ENCODE measurements at regions not wholly inside any gene's neighbourhood (a gene's known extent, or its start where the extent isn't known, plus 50 kb on each side); places are given as distances from the start of the nearest gene placed in this dataset.
A peak's percentile ranks its signal among the peaks of the same experiment; 100 is the strongest.

GRCh38 chrX:16480049-16480448 is 169.9 kb upstream of the S100G start:
- ChIA-PET CTCF (no interaction called here), POLR2A (no interaction called here)
- WGBS (ENCODE audit: insufficient coverage): 90% methylated on average over 3 of the region's 4 CpGs
- H3K27me3 ChIP-seq (replicated peaks in 2 of 5; ENCODE audit: control insufficient read depth in 4 of 5, insufficient read depth in 5 of 5, low read length in 4 of 5): peaks cover 0 to 10% (median 0%) of the 10 kb centered on the region in 5 experiments
- no peak for DNase-seq
- peaks cover 0 to 2% (median 0%) of the 10 kb centered on the region in 5 experiments for H3K9me3 ChIP-seq (ENCODE audit: control extremely low read depth in 1 of 5, control insufficient read depth in 4 of 5, insufficient read depth in 2 of 5, low read depth in 1 of 5, low read length in 4 of 5)
- H3K4me3 ChIP-seq (ENCODE audit: control insufficient read depth in 1 of 7, extremely low read depth in 1 of 7, insufficient read depth in 4 of 7, low read depth in 2 of 7, low read length in 6 of 7): no peak overlapping the region
- H3K36me3 ChIP-seq (ENCODE audit: control insufficient read depth in 4 of 4, insufficient read depth in 4 of 4, low read length in 3 of 4): no peaks in the 10 kb centered on the region
- no peak overlapping the region for H3K27ac ChIP-seq (ENCODE audit: insufficient read depth in 1 of 2, low read depth in 1 of 2, low read length in 2 of 2, poor library complexity in 1 of 2, severe bottlenecking in 2 of 2)
- no peaks in the 10 kb centered on the region for H3K4me1 ChIP-seq (ENCODE audit: control extremely low read depth in 1 of 4, control insufficient read depth in 4 of 4, insufficient read depth in 4 of 4, low read length in 3 of 4)

DNA sequence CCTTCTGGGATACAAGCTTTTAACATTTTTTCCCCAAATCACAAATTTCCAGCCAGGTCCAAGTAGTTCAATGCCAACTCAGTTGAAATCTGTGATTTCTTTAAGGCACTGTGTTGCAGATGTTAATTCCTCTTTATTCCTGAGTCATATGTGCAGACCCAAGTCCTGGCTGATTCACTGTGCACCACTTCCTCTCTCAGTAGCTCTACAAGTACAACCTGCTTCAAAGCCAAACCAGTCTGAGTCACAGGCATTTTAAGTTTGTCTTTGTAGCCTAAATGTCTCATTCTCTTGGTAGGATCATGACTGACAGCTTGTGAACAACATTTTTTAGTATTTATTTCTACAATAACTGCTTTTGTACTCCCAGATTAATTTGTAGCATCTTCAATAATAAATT is 165.6 kb upstream of the S100G start:
- Histone ChIP-seq H3K4me3 (ENCODE audit: control insufficient read depth in 1 of 7, extremely low read depth in 1 of 7, insufficient read depth in 4 of 7, low read depth in 2 of 7, low read length in 6 of 7) (no peak overlapping the region), H3K36me3 (ENCODE audit: control insufficient read depth in 4 of 4, insufficient read depth in 4 of 4, low read length in 3 of 4) (no peaks in the 10 kb centered on the region), H3K4me1 (ENCODE audit: control extremely low read depth in 1 of 4, control insufficient read depth in 4 of 4, insufficient read depth in 4 of 4, low read length in 3 of 4) (no peaks in the 10 kb centered on the region), H3K27me3 (replicated peaks in 2 of 5; ENCODE audit: control insufficient read depth in 4 of 5, insufficient read depth in 5 of 5, low read length in 4 of 5) (peaks cover 0 to 9% (median 0%) of the 10 kb centered on the region in 5 experiments), H3K9me3 (ENCODE audit: control extremely low read depth in 1 of 5, control insufficient read depth in 4 of 5, insufficient read depth in 2 of 5, low read depth in 1 of 5, low read length in 4 of 5) (no peaks in the 10 kb centered on the region), H3K27ac (ENCODE audit: insufficient read depth in 1 of 2, low read depth in 1 of 2, low read length in 2 of 2, poor library complexity in 1 of 2, severe bottlenecking in 2 of 2) (no peak overlapping the region)
- peak; percentile 35 to 90 (median 83) for DNase-seq
- ChIA-PET POLR2A (no interaction called here), CTCF (no interaction called here)

- H3K4me1 ChIP-seq (ENCODE audit: control extremely low read depth in 1 of 4, control insufficient read depth in 4 of 4, insufficient read depth in 4 of 4, low read length in 3 of 4): no peaks in the 10 kb centered on the region
- H3K36me3 ChIP-seq (ENCODE audit: control insufficient read depth in 4 of 4, insufficient read depth in 4 of 4, low read length in 3 of 4): no peaks in the 10 kb centered on the region
- peaks cover 0 to under 1% (median 0%) of the 10 kb centered on the region in 5 experiments for H3K27me3 ChIP-seq (replicated peaks in 2 of 5; ENCODE audit: control insufficient read depth in 4 of 5, insufficient read depth in 5 of 5, low read length in 4 of 5)
- ChIA-PET POLR2A (no interaction called here), CTCF (no interaction called here)
- no peak overlapping the region for H3K27ac ChIP-seq (ENCODE audit: insufficient read depth in 1 of 2, low read depth in 1 of 2, low read length in 2 of 2, poor library complexity in 1 of 2, severe bottlenecking in 2 of 2)
- 100% methylated on average over 1 of the region's 2 CpGs for WGBS (ENCODE audit: insufficient coverage)
- DNase-seq: no peak
- no peak overlapping the region for H3K4me3 ChIP-seq (ENCODE audit: control insufficient read depth in 1 of 7, extremely low read depth in 1 of 7, insufficient read depth in 4 of 7, low read depth in 2 of 7, low read length in 6 of 7)
- H3K9me3 ChIP-seq (ENCODE audit: control extremely low read depth in 1 of 5, control insufficient read depth in 4 of 5, insufficient read depth in 2 of 5, low read depth in 1 of 5, low read length in 4 of 5): no peaks in the 10 kb centered on the region
These were observed 162.2 kb upstream of the S100G start for GRCh38 chrX:16487620-16488385.

GRCh38 chrX:16488959-16489358 is 161.0 kb upstream of the S100G start:
- H3K36me3 ChIP-seq (ENCODE audit: control insufficient read depth in 4 of 4, insufficient read depth in 4 of 4, low read length in 3 of 4): no peaks in the 10 kb centered on the region

GRCh38 chrX:16491461-16491860 is 158.5 kb upstream of the S100G start:
- ChIA-PET POLR2A (no interaction called here), CTCF (no interaction called here)
- no peak overlapping the region for H3K27ac ChIP-seq (ENCODE audit: insufficient read depth in 1 of 2, low read depth in 1 of 2, low read length in 2 of 2, poor library complexity in 1 of 2, severe bottlenecking in 2 of 2)
- no peak overlapping the region for H3K4me3 ChIP-seq (ENCODE audit: control insufficient read depth in 1 of 7, extremely low read depth in 1 of 7, insufficient read depth in 4 of 7, low read depth in 2 of 7, low read length in 6 of 7)
- H3K27me3 ChIP-seq (replicated peaks in 2 of 5; ENCODE audit: control insufficient read depth in 4 of 5, insufficient read depth in 5 of 5, low read length in 4 of 5): no peaks in the 10 kb centered on the region
- no peaks in the 10 kb centered on the region for H3K36me3 ChIP-seq (ENCODE audit: control insufficient read depth in 4 of 4, insufficient read depth in 4 of 4, low read length in 3 of 4)
- no peaks in the 10 kb centered on the region for H3K9me3 ChIP-seq (ENCODE audit: control extremely low read depth in 1 of 5, control insufficient read depth in 4 of 5, insufficient read depth in 2 of 5, low read depth in 1 of 5, low read length in 4 of 5)
- DNase-seq: no peak
- WGBS (ENCODE audit: insufficient coverage): no CpG with 5 or more reads among the region's 1 CpG
- no peaks in the 10 kb centered on the region for H3K4me1 ChIP-seq (ENCODE audit: control extremely low read depth in 1 of 4, control insufficient read depth in 4 of 4, insufficient read depth in 4 of 4, low read length in 3 of 4)

More at GRCh38 chrX:16488959-16489358, 161.0 kb upstream of the S100G start:
- POLR2A ChIA-PET: no interaction called here
- no peak overlapping the region for H3K4me3 ChIP-seq (ENCODE audit: control insufficient read depth in 1 of 7, extremely low read depth in 1 of 7, insufficient read depth in 4 of 7, low read depth in 2 of 7, low read length in 6 of 7)
- no CpG with 5 or more reads among the region's 3 CpGs for WGBS (ENCODE audit: insufficient coverage)
- DNase-seq: no peak
- no peaks in the 10 kb centered on the region for H3K9me3 ChIP-seq (ENCODE audit: control extremely low read depth in 1 of 5, control insufficient read depth in 4 of 5, insufficient read depth in 2 of 5, low read depth in 1 of 5, low read length in 4 of 5)
- no peaks in the 10 kb centered on the region for H3K4me1 ChIP-seq (ENCODE audit: control extremely low read depth in 1 of 4, control insufficient read depth in 4 of 4, insufficient read depth in 4 of 4, low read length in 3 of 4)
- H3K27me3 ChIP-seq (replicated peaks in 2 of 5; ENCODE audit: control insufficient read depth in 4 of 5, insufficient read depth in 5 of 5, low read length in 4 of 5): no peaks in the 10 kb centered on the region
- H3K27ac ChIP-seq (ENCODE audit: insufficient read depth in 1 of 2, low read depth in 1 of 2, low read length in 2 of 2, poor library complexity in 1 of 2, severe bottlenecking in 2 of 2): no peak overlapping the region
- CTCF ChIA-PET: no interaction called here

DNA sequence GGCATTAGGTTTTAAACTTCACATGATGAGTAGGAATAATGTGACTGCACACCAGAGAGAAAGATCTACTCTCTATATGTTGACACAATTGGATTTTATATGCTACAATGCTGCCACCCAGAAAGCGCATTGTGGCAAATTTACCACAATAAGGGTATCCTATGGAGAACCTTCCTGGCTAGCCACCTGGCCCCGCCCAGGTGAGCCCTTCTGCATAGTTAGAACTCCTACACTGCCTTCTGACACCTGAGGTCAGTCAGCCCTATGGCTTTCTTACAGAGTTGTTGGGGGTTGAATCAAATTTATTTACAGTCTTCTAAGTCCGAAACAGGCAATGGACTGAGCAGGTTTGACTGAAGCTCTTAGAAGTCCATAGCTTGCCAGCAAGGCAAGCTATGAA is 153.8 kb upstream of the S100G start:
- Histone ChIP-seq H3K27me3 (replicated peaks in 2 of 5; ENCODE audit: control insufficient read depth in 4 of 5, insufficient read depth in 5 of 5, low read length in 4 of 5) (no peaks in the 10 kb centered on the region), H3K4me3 (ENCODE audit: control insufficient read depth in 1 of 7, extremely low read depth in 1 of 7, insufficient read depth in 4 of 7, low read depth in 2 of 7, low read length in 6 of 7) (no peak overlapping the region), H3K4me1 (ENCODE audit: control extremely low read depth in 1 of 4, control insufficient read depth in 4 of 4, insufficient read depth in 4 of 4, low read length in 3 of 4) (no peaks in the 10 kb centered on the region), H3K9me3 (ENCODE audit: control extremely low read depth in 1 of 5, control insufficient read depth in 4 of 5, insufficient read depth in 2 of 5, low read depth in 1 of 5, low read length in 4 of 5) (no peaks in the 10 kb centered on the region), H3K36me3 (ENCODE audit: control insufficient read depth in 4 of 4, insufficient read depth in 4 of 4, low read length in 3 of 4) (no peaks in the 10 kb centered on the region), H3K27ac (ENCODE audit: insufficient read depth in 1 of 2, low read depth in 1 of 2, low read length in 2 of 2, poor library complexity in 1 of 2, severe bottlenecking in 2 of 2) (no peak overlapping the region)
- ChIA-PET POLR2A (no interaction called here), CTCF (no interaction called here)
- DNase-seq: no peak
- no CpG with 5 or more reads among the region's 3 CpGs for WGBS (ENCODE audit: insufficient coverage)

DNA sequence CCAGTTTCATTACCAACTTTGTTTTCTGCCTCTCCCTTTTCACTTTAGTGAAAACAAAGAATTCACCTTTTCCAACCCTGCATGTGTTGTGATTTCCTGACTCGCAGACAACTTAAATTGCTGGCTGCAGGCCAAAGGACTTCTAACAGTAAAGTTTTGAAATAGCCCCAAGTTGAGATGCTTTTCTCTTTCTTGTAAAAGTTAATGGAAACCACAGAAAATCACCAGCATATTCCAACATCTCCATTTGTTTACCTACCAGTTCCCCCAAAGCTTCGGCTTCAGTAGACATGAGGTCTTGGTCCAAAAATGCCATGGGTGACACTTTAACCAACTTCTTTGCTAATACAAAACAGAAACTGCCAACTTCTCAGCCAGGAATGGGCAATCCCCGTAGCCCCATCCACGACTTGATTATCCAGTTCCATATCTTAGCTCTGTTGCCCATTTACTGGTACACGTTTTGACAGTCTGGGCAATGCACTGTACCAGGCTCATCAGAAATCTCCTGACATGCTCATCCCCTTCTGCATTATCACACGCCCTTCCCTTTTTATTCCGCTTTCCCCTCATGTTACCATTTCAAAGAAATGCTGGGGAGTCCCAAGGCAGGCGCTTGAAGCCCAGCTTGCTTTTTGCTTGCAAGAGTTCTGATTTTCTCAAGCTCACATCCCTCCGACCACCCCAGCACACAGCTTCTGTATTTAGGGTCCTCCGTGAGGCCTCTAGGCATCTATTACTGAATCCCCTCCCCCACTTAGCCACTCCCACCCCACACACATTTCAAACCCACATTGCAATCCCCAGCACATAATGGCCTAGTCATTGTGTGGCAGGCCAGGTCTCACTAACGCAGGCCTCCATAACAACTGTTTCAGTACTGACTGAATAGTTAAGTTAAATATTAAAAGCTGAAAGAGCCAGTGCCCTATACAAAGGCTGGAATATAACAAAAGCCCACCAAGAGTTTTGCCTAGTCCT is 137.9 kb upstream of the S100G start:
- ChIA-PET CTCF (no interaction called here), POLR2A (no interaction called here)
- DNase-seq: no peak
- Histone ChIP-seq H3K4me3 (ENCODE audit: control insufficient read depth in 1 of 7, extremely low read depth in 1 of 7, insufficient read depth in 4 of 7, low read depth in 2 of 7, low read length in 6 of 7) (no peak overlapping the region), H3K27me3 (replicated peaks in 2 of 5; ENCODE audit: control insufficient read depth in 4 of 5, insufficient read depth in 5 of 5, low read length in 4 of 5) (no peaks in the 10 kb centered on the region), H3K9me3 (ENCODE audit: control extremely low read depth in 1 of 5, control insufficient read depth in 4 of 5, insufficient read depth in 2 of 5, low read depth in 1 of 5, low read length in 4 of 5) (no peaks in the 10 kb centered on the region), H3K27ac (ENCODE audit: insufficient read depth in 1 of 2, low read depth in 1 of 2, low read length in 2 of 2, poor library complexity in 1 of 2, severe bottlenecking in 2 of 2) (no peak overlapping the region), H3K36me3 (ENCODE audit: control insufficient read depth in 4 of 4, insufficient read depth in 4 of 4, low read length in 3 of 4) (no peaks in the 10 kb centered on the region), H3K4me1 (ENCODE audit: control extremely low read depth in 1 of 4, control insufficient read depth in 4 of 4, insufficient read depth in 4 of 4, low read length in 3 of 4) (no peaks in the 10 kb centered on the region)
- WGBS (ENCODE audit: insufficient coverage): 92% methylated on average over 9 of the region's 11 CpGs

Measured in common myeloid progenitor, CD34-positive (primary cell).